ENCODE measurements at regions not wholly inside any gene's neighbourhood (a gene's known extent, or its start where the extent isn't known, plus 50 kb on each side); places are given as distances from the start of the nearest gene placed in this dataset.

GRCh38 chr10:3968727-3969126 is 183.7 kb upstream of the KLF6 start:
- Histone ChIP-seq H3K27ac (ENCODE audit: insufficient read depth, low read length, poor library complexity, severe bottlenecking) (peak overlapping the region; percentile 79), H3K4me3 (ENCODE audit: low read depth, low read length) (no peak overlapping the region), H3K4me1 (ENCODE audit: control insufficient read depth, insufficient read depth, low read length, poor library complexity, severe bottlenecking) (peaks cover 50% of the 10 kb centered on the region), H3K36me3 (ENCODE audit: control insufficient read depth, insufficient read depth, low read length) (no peaks in the 10 kb centered on the region), H3K9me3 (ENCODE audit: control insufficient read depth in 2 of 2, low read length in 2 of 2) (no peaks in the 10 kb centered on the region), H3K27me3 (ENCODE audit: control insufficient read depth, insufficient read depth, low read length) (no peaks in the 10 kb centered on the region)
- ATAC-seq (ENCODE audit: low read depth in 2 of 2) (no peak), DNase-seq (no peak)
- H3K27me3 Mint-ChIP-seq = no peaks in the 10 kb centered on the region
- peaks cover 34 to 56% (median 39%) of the 10 kb centered on the region in 4 donors for H3K4me1 Mint-ChIP-seq
- peaks cover 4% of the 10 kb centered on the region for H3K36me3 Mint-ChIP-seq
- no peak overlapping the region for H3K4me3 Mint-ChIP-seq
- H3K9me3 Mint-ChIP-seq = peaks cover 0 to 6% (median 0%) of the 10 kb centered on the region in 7 donors
- peak overlapping the region; percentile 46 to 93 (median 83) for H3K27ac Mint-ChIP-seq

DNA sequence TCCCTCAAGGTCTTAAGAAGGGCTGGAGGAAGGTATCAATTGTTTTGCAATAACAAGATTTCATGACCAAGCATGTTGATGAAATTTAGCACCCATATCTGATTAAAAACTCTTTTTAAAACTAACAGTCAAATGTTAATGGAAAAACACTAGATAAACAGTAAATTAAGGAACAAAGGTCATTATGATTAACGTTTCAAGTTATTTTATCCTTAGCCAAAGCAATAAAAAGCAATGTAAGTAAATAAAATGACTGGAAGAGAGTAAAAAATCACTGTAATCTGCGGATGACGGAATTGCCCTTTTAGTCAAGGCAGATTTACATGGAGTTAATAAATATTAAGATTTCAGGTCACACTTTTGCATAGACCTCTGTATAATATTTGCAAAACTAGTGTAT is 179.5 kb upstream of the KLF6 start:
- no peaks in the 10 kb centered on the region for H3K27me3 Mint-ChIP-seq
- Histone ChIP-seq H3K36me3 (ENCODE audit: control insufficient read depth, insufficient read depth, low read length) (no peaks in the 10 kb centered on the region), H3K9me3 (ENCODE audit: control insufficient read depth in 2 of 2, low read length in 2 of 2) (no peaks in the 10 kb centered on the region), H3K4me1 (ENCODE audit: control insufficient read depth, insufficient read depth, low read length, poor library complexity, severe bottlenecking) (peaks cover 7% of the 10 kb centered on the region), H3K27ac (ENCODE audit: insufficient read depth, low read length, poor library complexity, severe bottlenecking) (no peak overlapping the region), H3K27me3 (ENCODE audit: control insufficient read depth, insufficient read depth, low read length) (no peaks in the 10 kb centered on the region), H3K4me3 (ENCODE audit: low read depth, low read length) (no peak overlapping the region)
- peaks cover 0 to 6% (median 0%) of the 10 kb centered on the region in 7 donors for H3K9me3 Mint-ChIP-seq
- ATAC-seq (ENCODE audit: low read depth in 2 of 2) = no peak
- H3K27ac Mint-ChIP-seq = peak overlapping the region in 1 of 3 donors; percentile 31
- peaks cover 4% of the 10 kb centered on the region for H3K36me3 Mint-ChIP-seq
- DNase-seq = no peak
- H3K4me1 Mint-ChIP-seq = peaks cover 13 to 38% (median 20%) of the 10 kb centered on the region in 4 donors
- no peak overlapping the region for H3K4me3 Mint-ChIP-seq

DNA sequence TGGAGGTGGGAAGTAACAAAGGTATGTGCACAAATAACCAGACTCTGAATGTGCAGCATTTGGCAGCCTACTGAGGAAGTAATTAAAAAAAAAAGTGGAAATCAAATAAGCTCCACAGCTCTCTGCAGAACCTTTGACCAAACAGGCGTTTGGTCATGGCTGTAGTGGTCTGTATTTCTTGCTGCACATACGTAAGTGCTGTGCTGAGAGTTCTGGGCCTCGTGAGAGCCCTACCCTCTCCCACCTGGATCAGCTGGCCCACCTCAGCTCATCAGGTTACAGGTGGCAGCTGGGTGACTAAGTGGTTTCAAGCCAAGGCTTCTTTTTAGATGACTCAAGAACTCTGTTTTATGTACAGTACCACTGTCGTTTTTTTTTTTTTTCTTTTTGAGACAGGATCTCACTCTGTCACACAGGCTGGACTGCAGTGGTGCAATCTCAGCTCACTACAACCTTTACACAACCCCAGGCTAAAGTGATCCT is 178.2 kb upstream of the KLF6 start:
- Histone ChIP-seq H3K36me3 (ENCODE audit: control insufficient read depth, insufficient read depth, low read length) (no peaks in the 10 kb centered on the region), H3K9me3 (ENCODE audit: control insufficient read depth in 2 of 2, low read length in 2 of 2) (no peaks in the 10 kb centered on the region), H3K4me3 (ENCODE audit: low read depth, low read length) (no peak overlapping the region), H3K27me3 (ENCODE audit: control insufficient read depth, insufficient read depth, low read length) (no peaks in the 10 kb centered on the region), H3K4me1 (ENCODE audit: control insufficient read depth, insufficient read depth, low read length, poor library complexity, severe bottlenecking) (no peaks in the 10 kb centered on the region), H3K27ac (ENCODE audit: insufficient read depth, low read length, poor library complexity, severe bottlenecking) (no peak overlapping the region)
- peaks cover 4% of the 10 kb centered on the region for H3K36me3 Mint-ChIP-seq
- peaks cover 11 to 31% (median 20%) of the 10 kb centered on the region in 4 donors for H3K4me1 Mint-ChIP-seq
- H3K27me3 Mint-ChIP-seq = no peaks in the 10 kb centered on the region
- ATAC-seq (ENCODE audit: low read depth in 2 of 2) (no peak), DNase-seq (no peak)
- H3K4me3 Mint-ChIP-seq = no peak overlapping the region
- H3K27ac Mint-ChIP-seq = peak overlapping the region in 1 of 3 donors; percentile 38
- peaks cover 0 to 6% (median 0%) of the 10 kb centered on the region in 7 donors for H3K9me3 Mint-ChIP-seq

DNA sequence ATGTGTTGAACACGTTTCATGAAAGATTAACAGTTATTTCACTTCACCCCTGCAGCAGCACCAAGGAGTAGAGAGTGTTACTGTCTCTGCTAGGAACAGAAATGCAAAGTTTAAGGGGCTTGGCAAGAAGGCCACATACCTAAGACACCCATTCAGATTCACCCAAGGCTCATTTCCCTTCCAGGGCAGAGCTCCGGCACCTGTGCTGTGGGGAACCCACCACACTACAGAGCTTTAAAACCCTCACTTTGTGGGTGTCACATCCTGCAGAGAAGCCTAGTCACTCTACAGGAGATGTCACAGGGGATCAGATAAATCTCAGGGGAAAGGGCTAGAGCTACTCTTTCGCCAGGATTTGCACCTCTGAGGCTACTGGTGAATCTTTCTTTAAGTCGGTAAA is 176.1 kb upstream of the KLF6 start:
- H3K9me3 Mint-ChIP-seq = no peaks in the 10 kb centered on the region
- peaks cover 11 to 25% (median 17%) of the 10 kb centered on the region in 4 donors for H3K4me1 Mint-ChIP-seq
- DNase-seq (peak in 1 of 3 donors; percentile 47), ATAC-seq (ENCODE audit: low read depth in 2 of 2) (peak; percentile 89 to 94)
- no peaks in the 10 kb centered on the region for H3K9me3 ChIP-seq (ENCODE audit: control insufficient read depth in 2 of 2, low read length in 2 of 2)
- H3K36me3 ChIP-seq (ENCODE audit: control insufficient read depth, insufficient read depth, low read length) = no peaks in the 10 kb centered on the region
- H3K27ac Mint-ChIP-seq = peak overlapping the region in 2 of 3 donors; percentile 4 to 55
- no peaks in the 10 kb centered on the region for H3K36me3 Mint-ChIP-seq
- no peak overlapping the region for H3K27ac ChIP-seq (ENCODE audit: insufficient read depth, low read length, poor library complexity, severe bottlenecking)
- no peaks in the 10 kb centered on the region for H3K27me3 Mint-ChIP-seq
- no peaks in the 10 kb centered on the region for H3K4me1 ChIP-seq (ENCODE audit: control insufficient read depth, insufficient read depth, low read length, poor library complexity, severe bottlenecking)
- H3K27me3 ChIP-seq (ENCODE audit: control insufficient read depth, insufficient read depth, low read length) = no peaks in the 10 kb centered on the region
- no peak overlapping the region for H3K4me3 ChIP-seq (ENCODE audit: low read depth, low read length)
- peak overlapping the region in 1 of 4 donors; percentile 48 for H3K4me3 Mint-ChIP-seq

GRCh38 chr10:3960496-3960895 is 175.5 kb upstream of the KLF6 start:
- no peak overlapping the region for H3K4me3 ChIP-seq (ENCODE audit: low read depth, low read length)
- H3K4me1 Mint-ChIP-seq = peaks cover 11 to 25% (median 17%) of the 10 kb centered on the region in 4 donors
- H3K9me3 Mint-ChIP-seq = no peaks in the 10 kb centered on the region
- H3K36me3 Mint-ChIP-seq = no peaks in the 10 kb centered on the region
- no peaks in the 10 kb centered on the region for H3K27me3 Mint-ChIP-seq
- H3K4me3 Mint-ChIP-seq = no peak overlapping the region
- H3K9me3 ChIP-seq (ENCODE audit: control insufficient read depth in 2 of 2, low read length in 2 of 2) = no peaks in the 10 kb centered on the region
- H3K27ac ChIP-seq (ENCODE audit: insufficient read depth, low read length, poor library complexity, severe bottlenecking) = no peak overlapping the region
- no peaks in the 10 kb centered on the region for H3K27me3 ChIP-seq (ENCODE audit: control insufficient read depth, insufficient read depth, low read length)
- DNase-seq (no peak), ATAC-seq (ENCODE audit: low read depth in 2 of 2) (no peak)
- H3K27ac Mint-ChIP-seq = peak overlapping the region in 2 of 3 donors; percentile 4 to 38
- no peaks in the 10 kb centered on the region for H3K4me1 ChIP-seq (ENCODE audit: control insufficient read depth, insufficient read depth, low read length, poor library complexity, severe bottlenecking)
- no peaks in the 10 kb centered on the region for H3K36me3 ChIP-seq (ENCODE audit: control insufficient read depth, insufficient read depth, low read length)

DNA sequence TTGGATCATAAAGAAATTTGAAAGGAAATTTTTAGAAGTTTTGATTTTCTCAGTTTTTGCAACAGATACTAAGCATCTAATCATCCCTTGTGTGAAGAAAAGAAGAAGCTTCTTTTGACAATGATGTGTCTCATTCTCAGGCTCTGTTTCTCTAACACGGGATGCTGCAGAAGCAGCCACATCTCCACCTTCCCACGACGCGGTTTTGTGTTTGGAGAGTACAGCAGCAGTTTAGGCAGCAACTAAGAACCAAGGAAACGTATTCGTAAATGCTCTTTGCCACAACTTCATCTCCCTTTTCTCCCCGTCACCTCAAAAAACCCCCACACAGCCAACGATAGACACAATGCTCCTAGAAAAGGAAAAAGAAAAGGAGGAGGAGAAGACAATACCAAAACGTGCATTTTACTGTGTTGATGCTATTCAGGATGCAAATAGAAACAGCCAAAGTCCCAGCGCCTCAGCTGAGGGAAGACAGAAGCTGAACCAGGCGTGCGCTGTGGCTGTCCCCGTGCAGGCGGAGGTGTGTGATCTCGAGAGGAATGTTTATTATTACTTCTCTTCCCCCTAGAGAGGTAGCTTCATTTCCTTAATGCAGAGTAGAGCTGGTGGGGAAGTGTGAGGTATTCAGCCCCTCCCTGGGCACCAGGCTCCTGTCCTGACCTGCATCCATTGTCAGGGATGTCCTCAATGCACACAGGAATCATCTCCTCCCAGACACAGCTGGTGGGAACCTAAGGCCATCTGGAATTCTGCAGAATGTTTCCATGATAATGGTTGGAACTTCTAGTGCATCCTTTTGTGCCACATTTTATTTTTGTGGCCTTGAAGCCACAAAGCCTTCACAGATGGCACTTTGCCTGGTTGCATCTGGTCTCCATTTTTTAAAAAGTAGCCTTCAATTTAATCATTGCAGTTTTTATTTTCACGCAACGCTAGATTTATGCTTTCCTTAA is 174.6 kb upstream of the KLF6 start:
- H3K9me3 ChIP-seq (ENCODE audit: control insufficient read depth in 2 of 2, low read length in 2 of 2) = no peaks in the 10 kb centered on the region
- H3K27me3 ChIP-seq (ENCODE audit: control insufficient read depth, insufficient read depth, low read length) = no peaks in the 10 kb centered on the region
- Mint-ChIP-seq H3K9me3 (no peaks in the 10 kb centered on the region), H3K27ac (no peak overlapping the region), H3K4me3 (no peak overlapping the region), H3K27me3 (no peaks in the 10 kb centered on the region), H3K4me1 (peaks cover 11 to 25% (median 17%) of the 10 kb centered on the region in 4 donors), H3K36me3 (no peaks in the 10 kb centered on the region)
- ATAC-seq (ENCODE audit: low read depth in 2 of 2) (no peak), DNase-seq (no peak)
- H3K27ac ChIP-seq (ENCODE audit: insufficient read depth, low read length, poor library complexity, severe bottlenecking) = no peak overlapping the region
- H3K36me3 ChIP-seq (ENCODE audit: control insufficient read depth, insufficient read depth, low read length) = no peaks in the 10 kb centered on the region
- H3K4me1 ChIP-seq (ENCODE audit: control insufficient read depth, insufficient read depth, low read length, poor library complexity, severe bottlenecking) = no peaks in the 10 kb centered on the region
- no peak overlapping the region for H3K4me3 ChIP-seq (ENCODE audit: low read depth, low read length)

DNA sequence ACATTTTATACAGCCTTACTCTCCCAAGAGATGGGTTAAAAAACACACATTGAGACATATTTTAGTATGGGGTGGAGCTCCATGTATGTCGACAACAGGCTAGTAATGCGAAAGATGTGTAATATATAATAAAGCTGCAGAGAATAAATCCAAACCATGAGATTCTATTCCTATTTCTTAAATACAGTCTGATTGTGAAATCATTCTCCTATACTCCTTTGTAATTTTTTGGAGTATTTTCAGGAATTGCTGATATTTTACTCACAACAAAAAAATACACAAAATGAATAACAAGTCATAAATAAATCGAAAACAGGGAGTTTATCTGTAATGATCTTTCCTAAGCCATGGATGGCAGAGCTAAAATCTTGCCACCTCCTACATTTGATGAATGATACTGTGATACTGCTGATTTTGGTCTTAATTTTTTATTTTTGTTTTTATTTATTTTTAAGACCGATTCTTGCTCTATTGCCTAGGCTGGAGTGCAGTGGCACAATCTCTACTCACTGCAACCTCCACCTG is 173.5 kb upstream of the KLF6 start:
- Mint-ChIP-seq H3K27me3 (no peaks in the 10 kb centered on the region), H3K4me1 (peaks cover 7 to 29% (median 18%) of the 10 kb centered on the region in 4 donors), H3K9me3 (peaks cover 0 to 1% (median 0%) of the 10 kb centered on the region in 7 donors), H3K36me3 (no peaks in the 10 kb centered on the region), H3K4me3 (no peak overlapping the region), H3K27ac (no peak overlapping the region)
- Histone ChIP-seq H3K9me3 (ENCODE audit: control insufficient read depth in 2 of 2, low read length in 2 of 2) (no peaks in the 10 kb centered on the region), H3K27ac (ENCODE audit: insufficient read depth, low read length, poor library complexity, severe bottlenecking) (no peak overlapping the region), H3K27me3 (ENCODE audit: control insufficient read depth, insufficient read depth, low read length) (no peaks in the 10 kb centered on the region), H3K4me3 (ENCODE audit: low read depth, low read length) (no peak overlapping the region), H3K36me3 (ENCODE audit: control insufficient read depth, insufficient read depth, low read length) (no peaks in the 10 kb centered on the region), H3K4me1 (ENCODE audit: control insufficient read depth, insufficient read depth, low read length, poor library complexity, severe bottlenecking) (no peaks in the 10 kb centered on the region)
- DNase-seq (no peak), ATAC-seq (ENCODE audit: low read depth in 2 of 2) (no peak)

Measured in CD4-positive, CD25-positive, alpha-beta regulatory T cell (primary cell).